GM12878 (cell line): ENCODE measurements at regions not wholly inside any gene's neighbourhood (a gene's known extent, or its start where the extent isn't known, plus 50 kb on each side); places are given as distances from the start of the nearest gene placed in this dataset.

Source experiments
- ATAC-seq: fragments of 200-7000 bp; cut with Tn5 transposase; 3 replicates; pipeline ENCODE4 v1.9.1; 2020; ENCODE audit warnings: mild to moderate bottlenecking, moderate library complexity
- BruUV-seq: library from RNA; stranded (reverse); fragments of 400-500 nt; replicated peaks from 2 replicates; lab custom pipeline; 2021; lab: Mats Ljungman, UMichigan
- CTCF ChIA-PET: fragments of 300-600 bp; sonication (Branson Sonifier 250); formaldehyde crosslinking; extraction: SDS; loops from one replicate; lab custom pipeline; 2021; ENCODE audit warnings: inconsistent platforms; lab: Yijun Ruan, JAX
- POLR2A ChIA-PET: fragments of 350-600 bp; formaldehyde crosslinking; extraction: SDS; loops from one replicate; lab custom pipeline; 2021; ENCODE audit warnings: inconsistent platforms; lab: Charles Lee
- RAD21 ChIA-PET: fragments of 300-600 bp; sonication (Branson Sonifier 250); formaldehyde crosslinking; loops from one replicate; lab custom pipeline; 2023; ENCODE audit warnings: antibody characterized with exemption; ENCODE audit not compliant: unreplicated experiment; lab: Charles Lee
- SMC1A ChIA-PET: fragments of 300-600 bp; sonication (Branson Sonifier 250); formaldehyde crosslinking; loops from one replicate; lab custom pipeline; 2023; ENCODE audit not compliant: unreplicated experiment, uncharacterized antibody; lab: Charles Lee
- DNase-seq: peaks from one replicate; pipeline ENCODE4 v3.0.0-alpha.2; 2011; ENCODE audit warnings: low read depth, low spot score
- FAIRE-seq: peaks from 3 replicates; lab custom pipeline; 2011; peaks lifted over from hg19 to GRCh38; lab: Jason Lieb, UNC
- H2AFZ ChIP-seq: 2 replicates; pipeline ENCODE4 v1.6.0; 2011; ENCODE audit warnings: low read depth, low read length, control low read depth; ENCODE audit not compliant: control insufficient read depth
- H3K27ac ChIP-seq: 2 replicates; pipeline ENCODE4 v1.5.1; 2011; ENCODE audit warnings: control low read depth; ENCODE audit not compliant: control insufficient read depth, insufficient read depth
- H3K27me3 ChIP-seq, 2 experiments: replicated peaks in 1 of 2; 2 replicates each; pipeline versions ENCODE4 v1.6.0 to v1.6.1; 2011; ENCODE audit warnings: low read length in 1 of 2; ENCODE audit not compliant: control insufficient read depth in 2 of 2, insufficient read depth in 2 of 2
- H3K36me3 ChIP-seq, 2 experiments: 2 replicates each; pipeline ENCODE4 v1.5.1; 2011; ENCODE audit warnings: low read length in 1 of 2; ENCODE audit not compliant: control insufficient read depth in 2 of 2, insufficient read depth in 2 of 2
- H3K4me1 ChIP-seq: 2 replicates; pipeline ENCODE4 v1.6.1; 2011; ENCODE audit warnings: mild to moderate bottlenecking, low read length, moderate library complexity, mixed read lengths; ENCODE audit not compliant: control insufficient read depth, insufficient read depth
- H3K4me2 ChIP-seq: 2 replicates; pipeline ENCODE4 v1.6.0; 2011; ENCODE audit warnings: control low read depth; ENCODE audit not compliant: control insufficient read depth, insufficient read depth
- H3K4me3 ChIP-seq: fragments of 200-600 bp; sonication (generic); 2 replicates; pipeline ENCODE4 v1.5.1; 2016
- H3K79me2 ChIP-seq: 2 replicates; pipeline ENCODE4 v1.6.0; 2011; ENCODE audit warnings: low read length; ENCODE audit not compliant: control insufficient read depth, insufficient read depth
- H3K9ac ChIP-seq: 2 replicates; pipeline ENCODE4 v1.8.0; 2011; ENCODE audit warnings: low read length, control low read depth, mixed read lengths; ENCODE audit not compliant: control insufficient read depth, insufficient read depth
- H3K9me3 ChIP-seq: replicated peaks from 3 replicates; pipeline ENCODE4 v1.5.1; 2011; ENCODE audit warnings: mild to moderate bottlenecking, low read length; ENCODE audit not compliant: control insufficient read depth, insufficient read depth
- H4K20me1 ChIP-seq: 2 replicates; pipeline ENCODE4 v1.6.0; 2011; ENCODE audit not compliant: control insufficient read depth, insufficient read depth
- HCFC1 ChIP-seq: fragments of 150-350 bp; IDR thresholded peaks from 2 replicates; pipeline ENCODE4 v1.6.1; 2014; ENCODE audit warnings: low read length
- POLR2AphosphoS2 ChIP-seq: IDR thresholded peaks from 2 replicates; pipeline ENCODE4 v1.6.1; 2011; ENCODE audit warnings: low read depth, mild to moderate bottlenecking, low read length, improper control_type of control experiment, moderate library complexity
- RAD21 ChIP-seq: IDR thresholded peaks from 2 replicates; pipeline ENCODE4 v1.6.1; 2011; ENCODE audit warnings: mild to moderate bottlenecking, low read depth, low read length, moderate library complexity; ENCODE audit not compliant: insufficient read depth
- RELA ChIP-seq: fragments of 450-650 bp; IDR thresholded peaks from 2 replicates; pipeline ENCODE4 v1.8.0; 2014; ENCODE audit warnings: borderline replicate concordance; ENCODE audit not compliant: partially characterized antibody
- SMARCA5 ChIP-seq: fragments of 450-650 bp; IDR thresholded peaks from 2 replicates; pipeline ENCODE4 v1.6.1; 2017; ENCODE audit warnings: mild to moderate bottlenecking
- SRF ChIP-seq, 2 experiments: IDR thresholded peaks; 2 replicates each; pipeline ENCODE4 v1.6.1; 2011; ENCODE audit warnings: low read depth in 2 of 2, low read length in 2 of 2, mild to moderate bottlenecking in 1 of 2, moderate library complexity in 1 of 2
- TARDBP ChIP-seq: IDR thresholded peaks from 2 replicates; pipeline ENCODE4 v1.6.1; 2016; ENCODE audit warnings: borderline replicate concordance
- ZBED1 ChIP-seq: IDR thresholded peaks from 2 replicates; pipeline ENCODE4 v1.6.1; 2016; ENCODE audit warnings: borderline replicate concordance
- WGBS: methylation state at CpG from one replicate; pipeline ENCODE4 v1.1.6; 2016; ENCODE audit warnings: low lambda C conversion rate; ENCODE audit not compliant: insufficient replicate concordance, insufficient coverage; ENCODE audit errors: missing lambda C conversion rate; 5-methylcytosine and 5-hydroxymethylcytosine counted together
- in situ Hi-C: fragments of 300-500 bp; cut with MboI; formaldehyde crosslinking; loops from 9 replicates; pipeline ENCODE4 v1.14.3; 2018; ENCODE audit warnings: mixed read lengths
- intact Hi-C: fragments of 100-400 bp; cut with micrococcal nuclease; formaldehyde crosslinking; loops from one replicate; pipeline ENCODE4 v1.14.2; 2022; ENCODE audit not compliant: unreplicated experiment
- TF ChIP-seq, protein P1 (sequence below): fragments of 450-650 bp; conservative IDR thresholded peaks from 2 replicates; pipeline ENCODE4 v1.6.1; 2017; ENCODE audit warnings: mild to moderate bottlenecking, moderate library complexity
- TF ChIP-seq, protein P2 (sequence below): fragments of 450-650 bp; IDR thresholded peaks from 2 replicates; pipeline ENCODE4 v1.6.1; 2017; ENCODE audit warnings: antibody characterized with exemption, mild to moderate bottlenecking, moderate library complexity

DNA sequence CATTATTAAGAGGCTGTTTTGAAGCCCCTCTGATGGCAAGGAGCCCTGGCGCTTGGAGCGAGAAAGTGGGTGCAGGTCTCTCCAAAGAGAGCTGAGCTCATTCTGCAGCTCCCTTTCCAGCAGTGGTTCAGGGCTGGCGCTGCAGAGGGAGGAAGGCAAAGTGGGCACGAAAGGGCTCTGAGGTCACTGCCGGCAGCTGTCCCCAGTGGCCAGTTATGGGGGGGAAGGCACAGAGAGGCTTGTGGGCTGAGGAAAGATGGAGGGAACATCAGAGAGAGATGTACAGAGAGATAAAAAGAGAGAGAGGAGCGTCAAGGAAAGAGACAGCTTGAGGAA is 75.2 kb upstream of the TBX5 start (continued):
- TF ChIP-seq, protein P1, sequence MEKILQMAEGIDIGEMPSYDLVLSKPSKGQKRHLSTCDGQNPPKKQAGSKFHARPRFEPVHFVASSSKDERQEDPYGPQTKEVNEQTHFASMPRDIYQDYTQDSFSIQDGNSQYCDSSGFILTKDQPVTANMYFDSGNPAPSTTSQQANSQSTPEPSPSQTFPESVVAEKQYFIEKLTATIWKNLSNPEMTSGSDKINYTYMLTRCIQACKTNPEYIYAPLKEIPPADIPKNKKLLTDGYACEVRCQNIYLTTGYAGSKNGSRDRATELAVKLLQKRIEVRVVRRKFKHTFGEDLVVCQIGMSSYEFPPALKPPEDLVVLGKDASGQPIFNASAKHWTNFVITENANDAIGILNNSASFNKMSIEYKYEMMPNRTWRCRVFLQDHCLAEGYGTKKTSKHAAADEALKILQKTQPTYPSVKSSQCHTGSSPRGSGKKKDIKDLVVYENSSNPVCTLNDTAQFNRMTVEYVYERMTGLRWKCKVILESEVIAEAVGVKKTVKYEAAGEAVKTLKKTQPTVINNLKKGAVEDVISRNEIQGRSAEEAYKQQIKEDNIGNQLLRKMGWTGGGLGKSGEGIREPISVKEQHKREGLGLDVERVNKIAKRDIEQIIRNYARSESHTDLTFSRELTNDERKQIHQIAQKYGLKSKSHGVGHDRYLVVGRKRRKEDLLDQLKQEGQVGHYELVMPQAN: no peak
- no peak for TF ChIP-seq ZBED1

DNA sequence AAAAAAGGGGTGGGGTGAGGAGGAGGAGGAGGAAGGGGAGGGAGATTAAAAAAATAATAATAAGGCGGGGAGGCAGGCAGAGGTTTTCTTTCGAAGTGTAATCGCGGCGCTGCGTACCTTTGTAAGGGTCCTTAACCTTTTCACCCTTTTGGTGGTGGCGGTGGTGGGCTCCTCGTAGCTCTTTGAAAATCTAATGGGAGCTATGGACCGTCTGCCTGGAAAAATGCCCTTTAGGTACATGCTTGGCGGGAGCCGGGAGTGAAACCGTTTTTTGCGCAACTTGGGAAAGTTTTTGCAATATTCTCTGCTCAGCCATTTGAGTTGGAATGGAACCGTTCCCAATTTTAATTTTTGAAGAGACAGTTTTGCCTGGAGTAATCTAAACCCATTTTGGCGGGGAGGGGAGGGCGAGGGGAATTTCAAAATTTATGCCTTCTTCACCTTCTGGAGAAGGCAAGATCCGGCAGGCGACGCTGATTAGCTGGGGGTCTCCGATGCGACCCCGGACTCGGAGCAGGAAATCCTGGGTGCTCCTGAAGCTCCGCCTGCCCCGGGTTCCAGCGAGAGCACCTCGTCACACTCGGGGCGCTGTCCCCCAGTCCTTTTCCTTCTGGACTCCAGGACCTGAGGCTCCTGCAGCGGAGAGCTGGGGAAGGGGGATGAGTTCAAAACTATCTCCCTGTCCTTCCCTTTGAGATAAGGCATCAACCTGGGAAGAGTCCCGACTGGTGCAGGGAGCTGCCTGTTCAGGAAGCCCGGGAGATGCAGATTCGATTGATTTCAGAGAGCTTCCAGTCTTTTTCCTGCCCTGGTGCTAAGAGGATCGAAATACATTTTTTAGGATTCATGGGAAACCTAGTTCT is 74.6 kb upstream of the TBX5 start:
- H3K4me3 ChIP-seq: no peak overlapping the region
- 22% methylated on average over 33 of the region's 34 CpGs for WGBS
- TF ChIP-seq SMARCA5 (no peak), POLR2AphosphoS2 (no peak), RELA (no peak), RAD21 (no peak), SRF (IDR thresholded peaks at IDR 0.05; ENCODE audit: low read depth in 2 of 2, low read length in 2 of 2) (no peak), HCFC1 (no peak), TARDBP (no peak)
- TF ChIP-seq, protein P2, sequence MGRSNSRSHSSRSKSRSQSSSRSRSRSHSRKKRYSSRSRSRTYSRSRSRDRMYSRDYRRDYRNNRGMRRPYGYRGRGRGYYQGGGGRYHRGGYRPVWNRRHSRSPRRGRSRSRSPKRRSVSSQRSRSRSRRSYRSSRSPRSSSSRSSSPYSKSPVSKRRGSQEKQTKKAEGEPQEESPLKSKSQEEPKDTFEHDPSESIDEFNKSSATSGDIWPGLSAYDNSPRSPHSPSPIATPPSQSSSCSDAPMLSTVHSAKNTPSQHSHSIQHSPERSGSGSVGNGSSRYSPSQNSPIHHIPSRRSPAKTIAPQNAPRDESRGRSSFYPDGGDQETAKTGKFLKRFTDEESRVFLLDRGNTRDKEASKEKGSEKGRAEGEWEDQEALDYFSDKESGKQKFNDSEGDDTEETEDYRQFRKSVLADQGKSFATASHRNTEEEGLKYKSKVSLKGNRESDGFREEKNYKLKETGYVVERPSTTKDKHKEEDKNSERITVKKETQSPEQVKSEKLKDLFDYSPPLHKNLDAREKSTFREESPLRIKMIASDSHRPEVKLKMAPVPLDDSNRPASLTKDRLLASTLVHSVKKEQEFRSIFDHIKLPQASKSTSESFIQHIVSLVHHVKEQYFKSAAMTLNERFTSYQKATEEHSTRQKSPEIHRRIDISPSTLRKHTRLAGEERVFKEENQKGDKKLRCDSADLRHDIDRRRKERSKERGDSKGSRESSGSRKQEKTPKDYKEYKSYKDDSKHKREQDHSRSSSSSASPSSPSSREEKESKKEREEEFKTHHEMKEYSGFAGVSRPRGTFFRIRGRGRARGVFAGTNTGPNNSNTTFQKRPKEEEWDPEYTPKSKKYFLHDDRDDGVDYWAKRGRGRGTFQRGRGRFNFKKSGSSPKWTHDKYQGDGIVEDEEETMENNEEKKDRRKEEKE: no peak
- intact Hi-C loops: no loop called here
- SMC1A ChIA-PET: no interaction called here
- H4K20me1 ChIP-seq: no peaks in the 10 kb centered on the region
- POLR2A ChIA-PET: interaction anchor here (0.5 to 0.7 kb wide), 3 partner anchors 10 to 506 kb away, joined by 3 read pairs; no protein-coding TSS in a partner anchor
- peaks cover 7 to 11% of the 10 kb centered on the region in 2 experiments for H3K27me3 ChIP-seq
- H3K9ac ChIP-seq: no peak overlapping the region
- no TSS peak for BruUV-seq
- FAIRE-seq (no peak), ATAC-seq (no peak), DNase-seq (no peak)
- H3K4me1 ChIP-seq: no peaks in the 10 kb centered on the region
- in situ Hi-C loops: no loop called here
- no peaks in the 10 kb centered on the region for H3K9me3 ChIP-seq
- no peak overlapping the region for H2AFZ ChIP-seq
- RAD21 ChIA-PET: interaction anchor here (1.2 kb wide), 1 partner anchor 500 kb away, joined by 3 read pairs; no protein-coding TSS in a partner anchor
- CTCF ChIA-PET: no interaction called here
- H3K27ac ChIP-seq: no peak overlapping the region
- no peak overlapping the region for H3K4me2 ChIP-seq
- no peaks in the 10 kb centered on the region for H3K79me2 ChIP-seq
- H3K36me3 ChIP-seq: no peaks in the 10 kb centered on the region
